ENCODE measurements at regions not wholly inside any gene's neighbourhood (a gene's known extent, or its start where the extent isn't known, plus 50 kb on each side); places are given as distances from the start of the nearest gene placed in this dataset.
"Not testable (repeated sequence)": the region's sequence is repeated elsewhere in the genome, so short reads cannot be mapped to it uniquely, and the experiment has no call there.

DNA sequence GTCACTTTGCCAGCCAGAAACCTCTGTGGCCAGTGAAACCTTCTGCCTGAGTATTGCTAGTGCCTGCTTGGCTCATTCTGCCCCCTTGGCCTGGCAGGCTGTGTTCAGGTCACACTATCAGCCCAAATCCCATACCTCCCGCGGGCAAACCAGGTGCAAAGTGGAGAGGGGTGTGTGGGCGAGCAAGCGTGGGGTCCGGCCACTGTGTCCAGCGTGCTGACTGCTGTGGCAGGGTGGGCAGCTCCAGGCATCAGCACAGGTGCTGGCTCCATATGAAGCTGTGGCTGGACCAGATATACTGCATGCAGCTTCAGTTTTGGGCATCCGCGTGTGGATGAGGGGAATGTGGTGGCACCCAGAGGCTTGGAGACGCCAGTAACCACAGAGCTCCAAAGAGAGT lies 576.5 kb upstream of the EDIL3 start:
- TF ChIP-seq, protein P1, sequence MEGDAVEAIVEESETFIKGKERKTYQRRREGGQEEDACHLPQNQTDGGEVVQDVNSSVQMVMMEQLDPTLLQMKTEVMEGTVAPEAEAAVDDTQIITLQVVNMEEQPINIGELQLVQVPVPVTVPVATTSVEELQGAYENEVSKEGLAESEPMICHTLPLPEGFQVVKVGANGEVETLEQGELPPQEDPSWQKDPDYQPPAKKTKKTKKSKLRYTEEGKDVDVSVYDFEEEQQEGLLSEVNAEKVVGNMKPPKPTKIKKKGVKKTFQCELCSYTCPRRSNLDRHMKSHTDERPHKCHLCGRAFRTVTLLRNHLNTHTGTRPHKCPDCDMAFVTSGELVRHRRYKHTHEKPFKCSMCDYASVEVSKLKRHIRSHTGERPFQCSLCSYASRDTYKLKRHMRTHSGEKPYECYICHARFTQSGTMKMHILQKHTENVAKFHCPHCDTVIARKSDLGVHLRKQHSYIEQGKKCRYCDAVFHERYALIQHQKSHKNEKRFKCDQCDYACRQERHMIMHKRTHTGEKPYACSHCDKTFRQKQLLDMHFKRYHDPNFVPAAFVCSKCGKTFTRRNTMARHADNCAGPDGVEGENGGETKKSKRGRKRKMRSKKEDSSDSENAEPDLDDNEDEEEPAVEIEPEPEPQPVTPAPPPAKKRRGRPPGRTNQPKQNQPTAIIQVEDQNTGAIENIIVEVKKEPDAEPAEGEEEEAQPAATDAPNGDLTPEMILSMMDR (IDR thresholded peaks at IDR 0.05; ENCODE audit: extremely low read depth, insufficient read depth, missing control alignments): no peak
- DNase-seq (ENCODE audit: low spot score): no peak
- in situ Hi-C loops (cut with MboI; ENCODE audit: low pct_unique_long_range_greater_than_20kb, low sequenced_read_pairs, unreplicated experiment): no loop called here

DNA sequence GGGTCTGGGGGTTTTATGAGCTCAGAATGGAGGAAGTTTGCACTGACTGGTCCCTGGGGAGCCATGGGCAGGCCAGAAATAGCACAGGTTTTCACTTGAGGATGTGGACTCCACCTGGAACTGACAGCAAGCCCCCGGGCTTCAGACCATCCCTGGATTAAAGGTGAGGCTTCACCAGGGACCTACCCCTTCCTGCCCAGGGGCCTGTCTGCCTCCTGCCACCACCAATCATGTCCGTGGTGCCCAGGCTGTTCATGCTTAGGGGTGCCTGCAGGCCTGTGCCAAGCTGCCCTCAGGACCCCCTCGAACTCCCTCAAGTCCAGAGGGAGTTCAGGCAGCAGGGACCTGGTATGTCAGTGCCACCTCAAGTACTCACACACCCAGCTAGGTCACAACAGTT lies 577.2 kb upstream of the EDIL3 start:
- no peak for DNase-seq (ENCODE audit: low spot score)
- in situ Hi-C loops (cut with MboI; ENCODE audit: low pct_unique_long_range_greater_than_20kb, low sequenced_read_pairs, unreplicated experiment): no loop called here
- TF ChIP-seq, protein P1 (IDR thresholded peaks at IDR 0.05; ENCODE audit: extremely low read depth, insufficient read depth, missing control alignments): no peak

DNA sequence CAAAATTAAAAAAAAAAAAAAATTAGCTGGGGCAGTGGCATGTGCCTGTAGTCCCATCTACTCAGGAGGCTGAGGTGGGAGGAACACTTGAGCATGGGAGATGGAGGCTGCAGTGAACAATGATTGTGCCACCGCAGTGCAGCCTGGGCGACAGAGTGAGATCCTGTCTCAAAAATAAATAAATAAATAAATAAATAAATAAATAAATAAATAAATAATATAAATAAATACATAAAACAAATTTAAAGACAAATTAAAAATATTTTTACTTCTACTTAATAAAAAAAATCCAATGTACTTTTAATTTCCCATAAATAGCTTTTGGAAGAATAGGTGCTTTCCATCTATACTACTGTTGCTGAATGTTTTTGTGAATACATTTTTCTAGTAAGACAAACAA lies 598.4 kb upstream of the EDIL3 start:
- in situ Hi-C loops (cut with MboI; ENCODE audit: low pct_unique_long_range_greater_than_20kb, low sequenced_read_pairs, unreplicated experiment): no loop called here
- no peak for DNase-seq (ENCODE audit: low spot score)
- TF ChIP-seq, protein P1 (IDR thresholded peaks at IDR 0.05; ENCODE audit: extremely low read depth, insufficient read depth, missing control alignments): no peak

DNA sequence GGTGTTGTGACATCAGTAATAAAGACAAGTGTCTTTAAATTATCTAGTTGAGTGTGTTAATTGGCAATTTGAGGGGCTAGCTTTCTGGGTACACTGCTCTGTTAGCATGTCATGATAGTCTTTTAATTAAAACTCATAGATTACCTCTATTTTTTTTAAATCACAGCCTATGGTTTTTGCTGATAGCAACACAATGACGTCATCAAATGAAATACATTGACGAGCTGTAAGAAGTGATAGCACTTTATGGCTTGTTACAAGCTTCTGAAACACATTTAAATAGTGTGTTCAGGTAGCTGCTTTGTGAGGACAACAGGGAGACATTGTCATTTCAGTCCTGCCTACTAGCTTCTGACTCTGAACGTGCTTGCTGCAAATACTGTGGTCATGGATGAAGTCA lies 600.5 kb upstream of the EDIL3 start:
- no peak for DNase-seq (ENCODE audit: low spot score)
- in situ Hi-C loops (cut with MboI; ENCODE audit: low pct_unique_long_range_greater_than_20kb, low sequenced_read_pairs, unreplicated experiment): no loop called here
- TF ChIP-seq, protein P1 (IDR thresholded peaks at IDR 0.05; ENCODE audit: extremely low read depth, insufficient read depth, missing control alignments): no peak

DNA sequence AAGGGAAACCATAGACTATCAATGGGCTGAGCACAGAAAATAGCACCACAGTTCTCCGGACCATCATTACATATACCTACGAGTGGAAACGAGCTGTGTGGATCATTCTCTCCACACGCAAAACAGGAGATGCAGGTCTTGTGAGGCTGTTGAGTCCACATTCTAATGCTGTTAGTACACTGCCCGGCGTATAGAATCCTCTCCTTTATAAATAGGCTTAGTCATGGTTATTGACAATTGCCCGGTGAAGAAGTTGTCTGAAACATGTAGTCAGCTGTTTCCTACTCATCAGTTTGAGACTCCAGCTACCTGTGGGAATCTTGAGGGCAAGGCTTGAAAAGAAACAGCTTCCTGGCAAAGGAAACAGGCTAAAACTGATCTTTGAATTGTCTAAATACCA lies 602.0 kb upstream of the EDIL3 start:
- in situ Hi-C loops (cut with MboI; ENCODE audit: low pct_unique_long_range_greater_than_20kb, low sequenced_read_pairs, unreplicated experiment): no loop called here
- TF ChIP-seq, protein P1 (IDR thresholded peaks at IDR 0.05; ENCODE audit: extremely low read depth, insufficient read depth, missing control alignments): no peak
- DNase-seq (ENCODE audit: low spot score): no peak

DNA sequence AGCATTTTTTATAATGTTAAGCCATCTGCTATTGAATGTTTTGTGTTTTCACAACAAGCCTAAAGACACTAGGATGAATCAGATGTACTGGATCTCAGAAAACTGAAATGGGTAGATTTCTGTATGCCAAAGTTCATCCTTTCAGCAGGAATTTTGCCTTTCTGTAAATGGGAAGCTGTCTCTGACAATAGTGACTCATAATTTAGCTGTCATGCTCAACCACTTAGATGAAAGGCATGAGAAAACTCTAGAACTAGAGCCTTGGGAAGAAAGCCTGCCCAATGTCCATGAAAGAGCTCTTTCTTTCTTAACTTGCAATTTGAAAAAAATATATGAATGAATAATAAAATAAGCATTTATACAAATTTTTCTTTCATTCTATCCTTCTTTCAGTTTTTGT lies 616.0 kb upstream of the EDIL3 start:
- in situ Hi-C loops (cut with MboI; ENCODE audit: low pct_unique_long_range_greater_than_20kb, low sequenced_read_pairs, unreplicated experiment): no loop called here
- DNase-seq (ENCODE audit: low spot score): no peak
- TF ChIP-seq, protein P1 (IDR thresholded peaks at IDR 0.05; ENCODE audit: extremely low read depth, insufficient read depth, missing control alignments): no peak

DNA sequence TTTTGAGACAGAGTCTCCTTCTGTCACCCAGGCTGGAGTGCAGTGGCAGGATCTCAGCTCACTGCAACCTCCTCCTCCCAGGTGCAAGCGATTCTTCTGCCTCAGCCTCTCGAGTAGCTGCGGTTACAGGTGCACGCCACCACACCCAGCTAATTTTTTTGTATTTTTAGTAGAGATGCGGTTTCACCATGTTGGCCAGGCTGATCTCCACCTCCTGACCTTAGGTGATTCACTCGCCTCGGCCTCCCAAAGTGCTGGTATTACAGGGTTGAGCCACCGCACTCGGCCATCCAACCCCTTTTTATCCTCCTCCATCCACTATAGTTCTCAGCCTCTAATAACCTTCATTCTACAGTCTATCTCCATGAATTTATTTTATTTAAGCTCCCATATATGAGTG lies 617.3 kb upstream of the EDIL3 start:
- DNase-seq (ENCODE audit: low spot score); in situ Hi-C loops (cut with MboI; ENCODE audit: low pct_unique_long_range_greater_than_20kb, low sequenced_read_pairs, unreplicated experiment): not testable (repeated sequence)
